ENCODE measurements at regions not wholly inside any gene's neighbourhood (a gene's known extent, or its start where the extent isn't known, plus 50 kb on each side); places are given as distances from the start of the nearest gene placed in this dataset.

DNA sequence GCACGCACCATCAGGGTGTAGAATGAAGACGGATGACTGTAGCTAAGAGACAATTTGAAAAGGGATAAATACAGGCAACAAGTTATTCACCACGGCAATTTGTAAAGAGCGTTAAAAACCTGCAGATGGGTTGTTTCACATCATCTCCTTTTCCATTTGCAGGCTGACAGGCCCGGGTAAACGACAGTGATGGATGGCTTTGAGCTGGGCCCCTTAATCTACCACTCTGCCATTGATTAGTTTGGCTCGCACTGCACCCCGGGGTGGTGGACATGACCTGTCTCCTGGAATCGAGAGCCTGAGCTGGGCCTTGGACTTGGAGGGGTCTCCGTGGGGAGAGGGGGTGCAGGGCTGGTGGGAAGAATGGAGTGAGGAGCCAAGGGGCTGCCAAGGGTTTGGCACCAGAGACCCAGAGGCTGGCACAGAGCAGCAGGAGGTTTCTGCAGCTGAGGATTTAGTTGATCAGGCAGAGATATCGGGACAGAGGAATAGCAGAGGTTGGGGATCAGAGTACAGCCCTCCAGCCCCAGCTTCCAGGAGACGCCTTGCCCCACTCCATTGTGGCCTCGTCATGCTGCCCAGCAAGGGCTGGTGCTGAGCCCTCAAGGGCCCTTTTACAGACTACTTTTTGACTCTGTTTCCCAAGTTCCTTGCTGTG, 110.6 kb upstream of the NECTIN1 start:
- POLR2A ChIA-PET: no interaction called here
- CTCF ChIA-PET: no interaction called here

DNA sequence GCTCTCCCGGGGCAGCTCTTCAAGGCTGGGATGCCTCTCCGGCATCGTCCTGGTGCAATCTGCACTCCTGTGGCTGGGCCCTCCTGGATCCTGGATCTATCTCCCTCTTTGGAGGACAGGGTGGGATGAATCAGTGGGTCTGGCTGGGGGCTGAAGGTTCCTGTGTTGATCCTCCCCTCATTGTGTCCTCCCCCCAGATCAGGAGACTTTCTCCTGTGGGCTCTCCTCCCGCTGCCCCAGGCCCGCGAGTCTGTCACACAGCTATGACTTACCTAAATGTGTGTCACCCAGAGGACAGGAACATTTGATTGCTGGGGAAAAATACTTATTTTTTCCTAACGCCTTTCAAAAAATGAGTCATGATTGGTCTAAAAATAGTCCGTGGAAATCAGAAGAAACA, 106.8 kb upstream of the NECTIN1 start:
- POLR2A ChIA-PET: no interaction called here
- CTCF ChIA-PET: no interaction called here

GRCh38 chr11:119832202-119832935, 103.4 kb upstream of the NECTIN1 start:
- ChIA-PET POLR2A (no interaction called here), CTCF (no interaction called here)

GRCh38 chr11:119831011-119831410, 102.0 kb upstream of the NECTIN1 start:
- POLR2A ChIA-PET: no interaction called here
- CTCF ChIA-PET: no interaction called here

DNA sequence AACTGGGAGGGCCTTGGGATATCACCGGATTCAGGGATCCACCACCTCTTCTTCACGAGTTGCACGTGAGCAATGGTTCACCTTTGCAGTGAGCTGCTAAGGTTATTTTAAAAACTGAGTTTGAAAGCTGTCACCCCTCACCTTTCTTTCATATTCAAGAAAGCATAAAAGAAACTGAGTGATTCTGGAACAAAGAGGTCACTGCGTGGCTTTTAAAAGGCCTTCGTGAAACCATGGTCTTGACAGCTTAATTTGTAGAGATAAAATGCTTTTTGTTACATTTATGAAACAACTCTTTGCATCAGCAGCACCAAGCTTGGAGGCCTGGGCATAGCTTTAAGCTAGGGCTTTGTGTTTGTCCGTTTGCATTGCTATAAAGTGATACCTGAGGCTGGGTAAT, 101.4 kb upstream of the NECTIN1 start:
- POLR2A ChIA-PET: no interaction called here

GRCh38 chr11:119829402-119829801, 100.4 kb upstream of the NECTIN1 start:
- CTCF ChIA-PET: interaction anchor here (0.5 kb wide), 1 partner anchor 210 kb away, joined by 3 read pairs; no protein-coding TSS in a partner anchor
- POLR2A ChIA-PET: no interaction called here

More for the DNA sequence above, 101.4 kb upstream of the NECTIN1 start:
- CTCF ChIA-PET: no interaction called here

DNA sequence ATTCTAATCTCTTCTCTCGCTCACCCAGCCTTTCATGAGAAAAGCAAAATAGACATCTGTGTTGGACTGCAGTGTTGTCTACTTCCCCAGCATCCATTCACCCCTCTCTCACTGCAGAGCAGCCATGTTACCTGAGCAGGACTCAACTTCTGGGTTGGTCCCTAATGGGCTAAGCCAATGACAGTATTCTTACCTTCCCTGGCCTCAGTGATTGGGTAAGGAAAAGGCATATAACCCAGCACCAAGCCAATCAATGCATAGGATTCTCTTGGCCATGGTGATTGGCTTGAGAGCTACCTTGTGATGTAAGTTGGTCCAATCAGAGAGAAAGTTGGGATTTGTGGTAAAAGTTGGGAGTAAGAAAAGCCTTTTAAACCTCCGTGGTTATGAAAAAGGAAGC, 99.8 kb upstream of the NECTIN1 start:
- CTCF ChIA-PET: no interaction called here
- POLR2A ChIA-PET: no interaction called here

- ChIA-PET POLR2A (no interaction called here), CTCF (no interaction called here)
These were observed 99.0 kb upstream of the NECTIN1 start for GRCh38 chr11:119828006-119828405.

DNA sequence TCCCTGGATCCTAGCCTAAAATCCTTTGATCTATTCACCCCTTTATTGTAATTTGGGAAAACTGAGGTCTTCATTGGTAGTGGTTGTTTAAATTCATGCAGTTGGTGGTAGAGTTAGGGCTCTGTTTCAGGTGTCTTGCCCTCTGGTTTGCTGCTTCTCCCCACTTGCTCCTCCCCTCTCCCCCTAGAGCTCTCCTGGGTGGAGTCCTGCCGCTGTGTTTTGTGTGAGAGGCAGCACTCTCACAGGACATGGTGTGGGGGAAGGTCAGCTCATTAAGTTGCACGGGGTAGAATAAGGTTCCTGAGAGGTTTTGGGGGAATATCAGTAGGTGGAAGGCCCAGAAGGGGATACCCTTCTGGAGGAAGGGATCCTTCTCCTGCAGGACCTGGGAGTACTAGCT, 98.1 kb upstream of the NECTIN1 start:
- ChIA-PET POLR2A (no interaction called here), CTCF (no interaction called here)

DNA sequence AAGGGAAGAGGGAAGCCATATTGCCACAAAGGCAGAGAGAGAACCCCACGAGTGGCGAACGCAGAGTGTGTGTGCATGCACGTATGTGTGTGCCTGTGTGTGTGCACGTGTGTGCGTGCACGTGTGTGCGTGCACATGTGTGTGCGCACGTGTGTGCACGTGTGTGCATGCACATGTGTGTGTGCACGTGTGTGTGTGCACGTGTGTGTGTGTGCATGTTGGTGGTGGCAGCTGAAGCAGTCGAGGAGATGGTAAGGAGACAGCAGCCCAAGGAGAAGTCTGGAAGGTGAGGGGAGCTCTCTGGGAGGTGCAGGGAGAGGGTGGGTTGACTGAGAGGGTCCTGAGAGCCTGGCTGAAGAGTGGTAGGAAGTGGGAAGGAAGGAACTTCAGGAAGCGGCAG, 94.1 kb upstream of the NECTIN1 start:
- ChIA-PET CTCF (no interaction called here), POLR2A (no interaction called here)

- ChIA-PET POLR2A (no interaction called here), CTCF (no interaction called here)
These were observed 87.7 kb upstream of the NECTIN1 start for GRCh38 chr11:119816660-119817059.

DNA sequence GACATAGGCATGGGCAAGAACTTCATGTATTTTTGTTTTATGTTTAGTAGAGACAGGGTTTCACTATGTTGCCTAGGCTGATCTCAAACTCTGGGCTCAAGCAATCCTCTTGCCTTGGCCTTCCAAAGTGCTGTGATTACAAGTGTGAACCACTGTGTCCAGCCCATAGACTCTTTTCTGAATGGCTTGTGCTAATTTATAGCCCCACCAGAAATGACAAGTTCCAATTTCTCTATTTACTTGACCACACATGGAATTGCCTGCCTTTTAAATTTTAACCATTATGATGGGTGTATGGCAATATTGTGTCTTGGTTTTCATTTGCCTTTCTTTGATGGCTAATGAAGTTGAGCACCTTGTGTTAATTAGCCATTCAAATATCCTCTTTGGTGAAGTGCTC, 85.8 kb upstream of the NECTIN1 start:
- CTCF ChIA-PET: no interaction called here
- POLR2A ChIA-PET: no interaction called here

DNA sequence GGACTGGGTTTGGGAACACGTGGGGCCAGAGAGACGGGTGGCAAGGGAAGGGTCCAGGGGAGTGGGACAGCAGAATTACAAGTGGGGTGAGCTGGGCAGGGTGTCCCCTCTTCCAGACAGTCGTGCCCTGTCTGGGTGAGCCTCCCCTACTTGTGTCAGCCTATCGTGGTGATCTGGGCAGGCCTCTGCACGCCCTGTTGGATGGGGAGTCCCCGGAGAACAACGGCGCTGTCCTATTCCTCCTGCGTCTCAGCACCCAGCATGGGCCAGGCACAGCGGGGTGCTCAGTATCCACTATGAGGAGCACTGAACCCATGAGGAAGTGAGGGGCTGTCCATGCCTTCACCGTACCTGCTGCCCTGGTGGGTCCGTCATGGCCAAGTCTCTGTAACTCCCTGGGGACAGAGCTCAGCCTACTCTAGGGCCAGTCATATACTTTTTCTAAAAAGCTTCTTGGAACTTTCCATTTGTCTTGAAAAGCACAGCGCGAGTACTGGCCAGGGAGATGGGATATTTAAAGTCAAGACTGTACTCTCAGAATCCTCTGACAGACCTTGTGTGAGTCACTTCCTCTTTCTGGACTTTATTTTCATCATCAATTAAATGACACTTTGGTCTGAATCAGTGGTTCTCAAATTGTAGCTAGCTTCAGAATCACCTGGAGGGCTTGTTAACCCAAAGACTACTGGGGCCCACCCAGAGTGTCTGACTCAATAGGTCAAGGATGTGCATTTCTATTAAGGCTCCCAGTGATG, 81.7 kb upstream of the NECTIN1 start:
- ChIA-PET CTCF (no interaction called here), POLR2A (no interaction called here)

DNA sequence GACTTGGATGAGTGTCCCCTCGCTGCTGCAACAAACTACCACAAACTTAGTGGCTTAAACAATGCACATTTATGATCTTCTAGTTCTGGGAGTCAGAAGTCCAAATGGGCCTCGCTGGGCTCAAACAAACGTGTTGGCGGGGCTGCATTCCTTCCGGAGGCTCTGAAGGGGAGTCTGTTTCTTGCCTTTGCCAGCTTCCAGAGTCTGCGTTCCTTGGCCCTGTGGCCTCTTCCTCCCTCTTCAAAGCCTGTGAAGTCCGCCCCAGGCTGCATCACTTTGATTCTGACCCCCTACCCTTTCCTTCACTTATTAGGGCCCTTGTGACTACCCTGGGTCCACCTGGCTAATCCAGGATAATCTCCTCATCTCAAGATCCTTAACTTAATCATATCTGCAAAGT, 80.3 kb upstream of the NECTIN1 start:
- POLR2A ChIA-PET: no interaction called here

DNA sequence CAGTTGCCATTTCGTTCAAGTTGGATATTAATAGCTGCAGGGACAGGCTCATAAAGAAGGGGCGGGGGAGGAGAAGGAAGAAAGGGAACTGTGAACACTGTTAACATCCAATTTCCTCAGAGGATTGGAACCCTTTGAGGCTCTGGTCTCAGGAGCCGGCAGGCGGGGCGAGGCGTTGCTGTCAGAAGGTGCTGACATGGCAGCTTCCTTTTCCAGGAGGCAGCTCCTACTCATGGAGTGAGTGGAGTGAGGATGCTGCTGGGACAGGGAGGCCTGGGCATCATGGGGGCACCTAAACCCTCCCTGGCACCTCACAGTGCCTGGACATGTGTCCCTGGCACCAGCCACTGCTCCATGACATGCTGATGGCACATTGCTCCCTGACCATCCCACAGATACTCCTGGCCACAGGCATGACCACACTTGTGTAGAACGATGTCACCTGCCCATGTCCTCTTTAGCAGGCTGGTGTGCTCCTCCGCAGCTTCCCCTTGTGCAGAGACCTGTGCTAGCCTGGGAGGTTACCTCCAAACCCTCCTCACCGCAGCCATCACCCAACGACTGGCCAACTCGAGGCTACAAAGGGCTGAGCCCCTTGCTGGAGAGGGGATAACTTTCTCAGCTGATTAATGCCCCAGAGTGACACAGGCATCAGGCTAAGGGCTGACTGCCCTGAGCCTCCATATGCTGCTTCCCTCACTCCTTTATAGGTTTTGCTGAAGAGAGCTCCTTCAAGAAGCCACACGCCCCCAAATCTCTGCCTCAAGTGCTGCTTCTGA, 79.6 kb upstream of the NECTIN1 start:
- ChIA-PET POLR2A (no interaction called here), CTCF (no interaction called here)

More for the DNA sequence above, 80.3 kb upstream of the NECTIN1 start:
- CTCF ChIA-PET: no interaction called here

GRCh38 chr11:119807841-119808240, 78.8 kb upstream of the NECTIN1 start:
- CTCF ChIA-PET: no interaction called here
- POLR2A ChIA-PET: no interaction called here

DNA sequence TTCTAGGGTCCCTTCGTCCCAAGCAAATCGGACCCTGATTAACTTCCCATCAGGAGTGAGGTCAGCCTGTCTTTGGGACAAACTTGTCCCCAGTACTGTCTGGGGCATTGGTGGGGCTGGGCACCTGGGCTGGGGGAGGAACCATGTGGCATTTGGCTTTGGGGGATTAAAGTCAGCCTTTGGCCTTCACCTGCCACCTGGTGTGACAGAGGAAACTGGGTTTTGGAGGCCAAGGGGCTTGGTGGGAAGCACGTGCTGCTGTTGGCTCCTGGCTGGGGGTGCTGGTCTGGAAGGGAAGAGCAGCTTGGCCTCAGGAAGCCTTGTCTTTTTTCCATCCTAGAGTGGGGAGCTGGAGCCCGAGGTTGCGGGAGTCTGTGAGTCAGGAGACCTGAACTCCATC, 78.4 kb upstream of the NECTIN1 start:
- POLR2A ChIA-PET: no interaction called here

GRCh38 chr11:119806064-119806915, 77.3 kb upstream of the NECTIN1 start:
- ChIA-PET POLR2A (no interaction called here), CTCF (no interaction called here)

More for the DNA sequence above, 78.4 kb upstream of the NECTIN1 start:
- CTCF ChIA-PET: no interaction called here

DNA sequence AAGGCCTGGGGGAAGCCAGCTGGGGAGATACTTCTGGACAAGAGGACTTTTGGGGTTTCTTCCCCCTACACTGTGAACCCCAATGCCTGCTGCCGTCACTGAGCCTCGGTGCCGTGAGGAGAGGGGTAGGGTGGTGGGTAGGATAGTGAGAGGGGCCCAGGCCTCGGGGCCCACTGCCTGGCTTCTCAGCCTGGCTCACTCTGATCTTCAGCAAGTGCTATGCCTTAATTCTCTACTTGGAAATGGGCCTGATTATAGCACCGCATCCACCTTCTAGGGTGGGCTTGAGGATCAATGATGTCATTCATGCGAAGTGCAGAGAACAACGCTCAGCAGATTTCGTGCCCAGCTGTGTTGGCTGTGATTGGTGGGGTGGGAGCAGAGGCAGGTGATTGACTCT, 76.7 kb upstream of the NECTIN1 start:
- POLR2A ChIA-PET: no interaction called here

DNA sequence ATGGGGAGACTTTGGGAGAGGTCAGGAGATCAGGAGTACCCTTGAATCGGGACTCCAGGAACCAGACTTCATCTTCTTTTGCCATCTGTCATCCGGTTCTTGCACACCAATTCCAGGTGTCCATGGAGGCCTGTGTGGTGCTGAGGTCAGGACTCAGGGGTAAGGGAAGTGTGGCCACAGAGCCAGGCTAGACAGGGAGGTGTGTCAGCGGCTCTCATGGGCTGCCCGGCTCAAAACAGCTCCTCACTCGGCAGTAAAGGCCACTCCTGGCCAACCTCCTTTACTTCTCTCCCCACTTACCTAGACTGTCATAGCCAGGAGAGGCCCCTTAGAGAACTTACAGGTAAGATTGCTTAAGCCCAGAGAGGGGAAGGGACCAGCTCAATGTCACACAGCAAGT, 75.7 kb upstream of the NECTIN1 start:
- ChIA-PET POLR2A (no interaction called here), CTCF (no interaction called here)

More for the DNA sequence above, 76.7 kb upstream of the NECTIN1 start:
- CTCF ChIA-PET: no interaction called here

All from activated CD8-positive, alpha-beta memory T cell treated with anti-CD3 and anti-CD28 coated beads for 36 hours (primary cell).